IPS DF 4.7 (cell line): ENCODE measurements at regions not wholly inside any gene's neighbourhood (a gene's known extent, or its start where the extent isn't known, plus 50 kb on each side); places are given as distances from the start of the nearest gene placed in this dataset.

Experiments used
- DNase-seq: peaks from one replicate; pipeline ENCODE4 v3.0.0-alpha.2; 2013; ENCODE audit warnings: low spot score; ENCODE audit errors: extremely low read depth

DNA sequence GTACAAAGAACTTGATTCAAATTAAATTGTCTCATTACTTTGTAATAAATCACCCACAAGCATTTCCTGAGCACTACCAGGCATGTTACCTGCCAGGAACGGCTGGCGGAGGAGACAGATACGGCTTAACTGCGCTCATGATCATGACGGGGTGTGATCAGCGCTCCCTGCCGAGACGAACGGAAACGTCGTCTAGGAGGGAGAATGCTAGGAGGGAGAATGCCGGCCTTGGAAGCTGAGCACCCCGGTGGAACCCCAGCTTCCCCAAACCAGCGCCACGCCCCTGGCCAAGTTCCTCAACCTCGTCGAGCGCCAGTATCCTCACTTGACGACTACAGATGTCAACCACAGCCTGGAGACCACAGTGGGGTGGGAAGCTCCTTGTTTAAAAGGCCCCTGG is 272.8 kb downstream of the CTTN start:
- DNase-seq: no peak

DNA sequence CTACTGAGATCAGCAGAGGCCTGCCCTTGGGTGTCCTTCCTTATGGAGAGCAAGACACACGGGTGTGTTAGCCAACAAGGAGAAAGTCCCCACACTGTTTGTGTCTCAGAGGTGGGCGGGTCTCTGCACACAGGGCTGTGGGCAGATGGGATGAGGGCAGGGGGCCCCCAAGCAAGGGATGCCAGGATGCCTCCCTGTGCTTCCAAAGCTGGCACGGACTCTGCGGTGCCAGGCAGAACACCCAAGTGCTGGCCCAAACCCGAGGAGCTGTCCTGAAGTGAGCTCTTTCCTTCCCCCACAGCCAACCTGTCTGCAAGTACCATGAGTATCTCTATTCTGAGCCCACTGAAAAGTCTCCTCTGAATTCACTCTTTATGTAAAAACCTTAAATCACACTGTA is 273.3 kb downstream of the CTTN start:
- no peak for DNase-seq

DNA sequence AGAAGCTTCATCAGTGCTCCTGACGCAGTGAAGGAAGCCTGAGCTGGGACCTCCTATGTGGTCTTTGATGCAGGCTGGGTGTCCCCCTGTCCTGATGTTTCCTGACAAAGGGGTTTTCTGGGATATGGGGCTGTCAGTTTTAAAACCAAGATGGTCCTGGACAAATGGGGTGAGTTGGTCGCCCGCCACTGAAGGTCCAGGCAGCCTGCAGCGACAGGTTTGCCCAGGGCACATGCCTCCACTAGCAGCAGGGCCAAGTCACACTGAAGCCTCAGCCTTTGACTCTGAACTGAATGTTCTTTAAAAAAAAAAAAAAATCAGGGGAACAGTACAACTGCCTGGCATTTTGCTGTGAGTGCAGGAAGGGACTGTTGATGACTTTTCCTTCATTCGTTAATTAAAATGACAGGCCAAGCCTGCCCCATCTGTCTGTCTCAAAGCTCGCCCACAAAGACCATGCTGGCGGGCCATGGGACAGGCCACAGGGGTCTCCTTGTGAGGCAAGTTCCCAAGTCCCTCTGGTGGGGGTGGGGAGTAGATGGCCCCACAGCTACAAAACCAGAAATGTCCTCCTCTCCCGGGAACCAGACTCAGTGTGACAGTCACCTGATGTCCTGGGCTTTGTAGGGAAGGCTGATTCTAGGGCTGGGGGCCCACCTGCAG is 274.8 kb downstream of the CTTN start:
- no peak for DNase-seq

DNA sequence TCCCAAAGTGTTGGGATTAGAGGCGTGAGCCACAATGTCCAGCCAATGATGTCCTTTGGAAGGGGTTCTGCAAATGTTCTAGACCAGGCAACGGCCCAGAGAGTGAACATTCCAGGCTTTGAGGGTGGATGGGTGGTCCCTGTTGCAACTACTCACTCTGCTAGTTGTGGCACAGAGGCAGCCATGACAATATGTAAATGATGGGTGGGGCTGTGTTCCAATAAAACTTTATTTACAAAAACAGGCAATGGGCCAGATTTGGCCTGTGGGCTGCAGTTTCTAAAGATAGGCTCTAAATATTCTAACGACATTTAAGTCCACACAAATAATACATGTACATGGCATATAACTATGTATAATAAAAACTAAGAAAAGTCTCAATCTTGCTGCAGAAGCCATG is 276.3 kb downstream of the CTTN start:
- DNase-seq: no peak

DNA sequence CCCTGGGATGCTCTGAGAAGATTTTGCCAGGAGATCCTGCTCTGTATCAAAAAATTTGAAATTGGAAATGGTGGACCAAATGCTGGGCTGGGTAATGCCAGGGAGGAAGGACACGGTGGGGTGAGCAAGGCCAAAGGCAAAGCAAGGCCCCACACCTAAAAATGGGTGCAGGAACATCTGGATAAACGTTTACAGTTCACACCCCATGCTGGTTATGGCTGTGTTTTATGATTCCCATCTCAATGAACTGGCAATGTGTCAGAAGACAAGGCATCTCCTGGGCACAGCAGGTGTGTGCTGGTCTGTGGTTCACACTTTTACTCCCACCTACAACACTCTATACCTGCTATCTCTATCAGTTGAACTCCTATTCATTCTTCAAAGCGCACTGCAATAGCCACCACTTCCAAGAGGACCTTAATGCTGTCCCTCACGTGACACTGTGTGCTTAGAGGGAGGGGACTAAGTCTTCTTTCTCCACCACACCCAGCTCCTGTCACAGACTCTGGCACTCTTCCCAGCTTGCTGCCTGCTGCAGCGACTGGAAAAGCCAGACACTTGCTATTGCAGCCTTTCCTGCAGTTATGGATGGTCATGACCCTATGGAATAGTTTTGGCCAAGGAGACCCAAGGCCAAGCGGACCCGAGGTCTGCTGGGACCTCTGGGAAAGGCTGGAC is 277.5 kb downstream of the CTTN start:
- DNase-seq: no peak

DNA sequence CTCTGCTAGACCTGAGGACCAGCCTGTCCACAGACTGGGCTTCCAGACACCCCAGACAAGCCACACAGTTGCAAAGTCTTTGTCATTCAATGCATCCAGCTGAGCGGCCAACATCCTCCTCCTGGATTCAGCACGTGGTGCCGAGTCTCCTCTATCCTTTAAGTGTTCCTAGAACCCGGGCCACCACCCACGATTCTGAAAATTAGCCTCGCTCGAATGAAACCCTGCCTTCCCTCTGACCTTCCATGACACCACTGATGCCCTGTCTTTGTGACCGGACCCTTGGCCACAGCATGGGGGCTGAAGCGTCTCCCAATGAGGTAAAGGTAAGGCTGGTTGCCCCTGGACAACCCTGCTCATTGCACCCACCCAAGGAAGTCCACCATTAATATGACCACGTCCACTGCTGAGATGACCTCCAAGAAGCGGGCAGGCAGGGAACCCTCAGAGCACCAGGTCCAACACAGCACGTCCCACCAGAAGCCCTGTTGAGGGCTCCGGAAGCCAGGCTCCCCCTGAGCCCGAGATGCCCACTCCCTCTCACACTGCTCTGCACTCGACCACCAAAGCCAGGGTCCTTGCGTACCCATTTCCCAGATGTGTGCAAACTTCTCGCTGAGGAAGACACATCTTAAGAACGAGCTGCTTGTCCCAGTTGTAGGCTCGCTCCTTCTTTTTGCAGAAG is 279.0 kb downstream of the CTTN start:
- DNase-seq: no peak

DNA sequence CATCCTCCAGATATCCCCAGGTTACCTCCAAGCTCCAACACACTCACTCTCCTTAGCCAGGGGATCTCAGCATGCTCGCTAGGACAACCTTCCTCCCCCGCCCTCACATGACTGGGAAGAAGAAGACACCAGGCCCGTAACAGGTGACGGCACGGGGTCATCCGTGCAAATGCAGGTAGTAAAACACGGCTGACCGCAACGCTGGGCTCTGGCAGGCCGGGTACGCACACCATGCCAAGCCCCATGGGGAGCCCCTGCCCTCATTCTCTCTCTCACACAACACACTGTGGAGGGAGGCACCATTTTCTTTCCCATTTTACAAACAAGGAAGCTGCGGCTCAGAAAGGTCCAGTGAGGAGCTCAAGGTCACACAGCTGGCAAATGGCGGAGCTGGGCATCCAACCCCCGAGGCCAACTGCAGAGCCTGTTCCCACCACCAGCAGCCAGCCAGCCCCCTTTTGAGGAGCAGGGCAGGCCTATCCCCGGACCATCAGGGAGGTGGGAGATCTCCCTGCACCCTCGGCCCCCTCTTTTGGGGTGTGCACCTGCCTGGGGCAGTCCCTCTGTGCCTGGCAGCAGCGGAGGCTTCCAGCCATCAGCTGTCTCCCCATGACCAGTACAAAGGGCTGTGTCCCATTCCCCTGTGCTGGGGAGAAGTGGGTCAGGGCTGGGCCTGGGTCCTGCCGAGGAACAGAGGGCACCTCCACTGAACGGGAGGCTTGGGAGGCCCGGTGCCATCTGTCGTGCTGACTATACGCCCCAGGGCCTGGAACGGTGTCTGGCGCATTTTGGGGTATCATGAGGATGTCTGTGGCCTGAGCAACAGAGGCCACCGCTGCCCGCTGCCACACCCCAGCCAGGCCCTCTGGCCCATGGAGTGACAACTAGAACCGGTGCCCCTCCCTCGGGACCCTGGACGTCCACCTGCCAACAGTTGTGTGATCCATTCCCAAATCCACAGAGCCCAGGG is 280.9 kb downstream of the CTTN start:
- no peak for DNase-seq

DNA sequence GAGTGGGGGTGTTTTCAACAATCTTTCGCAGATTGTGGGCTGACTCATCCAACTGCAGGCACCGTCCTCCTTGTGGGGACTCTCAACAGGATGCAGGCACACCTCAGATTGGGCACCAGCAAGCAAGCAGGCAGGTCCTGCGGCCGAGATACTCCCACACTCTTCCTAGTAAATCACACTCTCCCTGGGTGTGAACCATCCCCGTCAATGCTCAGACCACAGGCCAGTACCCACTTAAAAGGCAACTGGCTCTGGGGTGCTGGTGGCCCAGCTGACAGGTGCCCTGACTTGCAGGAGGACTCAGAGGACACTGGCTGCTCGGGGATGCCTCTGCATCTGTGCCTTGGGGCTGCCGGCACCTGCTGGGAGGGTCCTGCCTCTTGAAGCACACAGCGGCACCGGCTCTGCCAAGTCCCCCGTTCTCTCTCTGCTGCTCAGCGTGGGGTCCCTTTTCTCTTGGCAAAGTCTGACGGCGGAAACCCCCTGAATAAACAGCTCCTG is 282.5 kb downstream of the CTTN start:
- DNase-seq: no peak

DNA sequence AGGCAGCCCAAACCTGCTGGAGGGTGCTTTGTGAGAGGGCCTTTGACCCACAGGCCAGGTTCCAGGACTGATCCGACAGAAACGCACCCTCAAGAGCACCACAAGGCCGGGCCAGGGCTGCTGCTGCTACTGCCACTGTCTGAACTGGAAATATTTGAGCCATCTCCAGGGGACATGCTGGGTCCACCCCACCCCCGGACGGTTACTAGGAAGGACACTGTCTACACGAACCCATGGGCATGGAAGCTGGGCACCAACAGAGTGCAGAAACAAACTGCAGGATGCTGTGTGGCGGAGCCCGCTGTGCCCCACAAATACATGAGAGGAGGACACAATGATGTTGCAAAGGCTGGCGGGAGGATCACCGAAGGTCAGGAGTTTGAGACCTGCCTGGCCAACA is 283.7 kb downstream of the CTTN start:
- no peak for DNase-seq

DNA sequence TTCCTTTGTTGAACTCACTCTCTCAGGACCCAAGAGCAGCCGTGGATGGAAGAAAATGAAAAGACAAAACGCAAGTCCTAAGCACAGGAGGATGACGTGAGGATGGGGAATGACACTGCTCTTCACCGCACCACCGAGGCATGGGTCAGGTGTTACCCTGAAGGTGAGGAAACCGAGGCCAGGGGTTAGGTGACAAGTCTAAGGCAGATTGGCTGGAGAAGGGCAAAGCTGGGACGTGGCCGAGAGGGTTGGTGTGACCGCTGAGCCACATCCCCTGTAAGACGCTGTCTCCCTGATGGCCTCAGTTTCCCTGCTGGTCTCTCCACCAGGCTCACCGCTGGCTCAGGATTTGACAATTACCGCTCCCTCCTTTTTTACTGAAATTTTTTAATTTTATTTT is 284.4 kb downstream of the CTTN start:
- DNase-seq: no peak

DNA sequence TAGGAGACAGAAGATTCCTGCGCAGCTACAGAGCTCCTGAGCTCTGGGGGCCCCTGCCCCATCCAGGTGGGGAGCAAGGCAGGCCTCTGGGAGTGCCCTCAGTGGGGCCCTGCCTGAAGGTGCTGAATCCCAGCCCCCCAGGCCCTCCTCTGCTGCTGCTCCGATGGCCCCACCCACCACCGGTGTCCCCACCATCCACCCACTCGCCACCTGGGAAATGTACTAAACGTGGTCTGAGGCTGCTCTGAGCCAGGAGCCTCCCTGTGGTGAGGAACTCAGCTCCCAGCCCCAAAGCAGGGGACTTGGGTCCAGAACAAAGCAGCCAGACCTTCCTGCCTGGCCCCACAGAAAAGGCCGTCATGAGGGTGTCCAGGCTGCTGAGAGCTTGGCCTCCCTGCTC is 289.4 kb downstream of the CTTN start:
- no peak for DNase-seq

DNA sequence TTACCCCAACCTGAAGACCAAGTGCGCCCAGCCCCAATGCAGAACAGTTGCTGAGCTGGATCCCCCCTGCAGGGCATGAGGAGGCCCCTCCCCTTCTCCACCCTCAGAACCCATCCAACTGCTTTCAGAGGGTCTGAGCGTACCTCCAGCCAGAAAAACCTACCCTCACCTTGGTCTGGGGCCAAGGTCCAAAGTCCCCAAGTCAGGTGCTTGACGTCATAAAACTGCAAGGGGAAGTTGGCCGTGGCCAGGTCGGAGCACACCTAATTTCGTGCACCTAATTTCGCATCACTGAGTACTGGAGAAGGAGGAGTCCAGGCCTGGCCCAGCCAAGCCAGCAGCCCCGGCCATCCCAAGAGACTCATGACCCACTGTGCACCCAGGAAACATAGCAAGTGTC is 289.8 kb downstream of the CTTN start:
- no peak for DNase-seq

DNA sequence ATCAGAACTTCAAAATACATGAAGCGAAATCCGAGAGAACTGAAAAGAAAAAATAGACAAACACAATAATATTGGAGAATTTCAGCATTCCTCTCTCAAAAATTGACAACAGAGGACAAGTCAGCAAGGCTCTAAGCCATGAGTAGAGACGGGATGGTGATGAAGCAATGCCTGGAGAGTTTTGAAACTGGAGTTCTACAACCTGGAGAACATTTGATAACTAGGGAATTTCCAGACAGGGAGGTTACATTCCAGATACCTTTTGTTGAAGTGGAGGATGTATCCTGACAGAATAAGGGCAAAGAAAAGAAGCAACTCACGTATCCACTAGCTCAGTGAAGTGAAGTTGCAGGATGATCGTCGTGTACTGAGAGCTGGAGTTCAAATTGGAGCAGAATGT is 291.4 kb downstream of the CTTN start:
- no peak for DNase-seq

DNA sequence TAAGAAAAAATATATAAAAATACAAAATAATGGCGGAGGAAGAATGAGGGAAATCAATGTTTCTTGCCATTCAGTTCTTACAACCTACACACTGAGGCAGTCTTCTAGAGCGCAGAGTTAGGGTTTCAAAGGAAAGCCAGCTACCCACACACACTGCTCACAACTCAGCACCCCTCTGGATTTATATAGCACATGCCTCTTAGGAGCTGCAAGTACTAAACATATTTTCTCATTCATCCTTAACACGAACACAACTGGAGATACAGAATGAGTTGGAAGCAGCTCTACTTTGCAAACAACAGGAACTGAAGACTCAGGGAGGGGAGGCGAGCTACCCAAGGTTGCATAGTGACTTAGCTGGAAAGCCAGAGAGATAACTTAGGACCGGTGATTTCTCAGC is 293.8 kb downstream of the CTTN start:
- DNase-seq: no peak

DNA sequence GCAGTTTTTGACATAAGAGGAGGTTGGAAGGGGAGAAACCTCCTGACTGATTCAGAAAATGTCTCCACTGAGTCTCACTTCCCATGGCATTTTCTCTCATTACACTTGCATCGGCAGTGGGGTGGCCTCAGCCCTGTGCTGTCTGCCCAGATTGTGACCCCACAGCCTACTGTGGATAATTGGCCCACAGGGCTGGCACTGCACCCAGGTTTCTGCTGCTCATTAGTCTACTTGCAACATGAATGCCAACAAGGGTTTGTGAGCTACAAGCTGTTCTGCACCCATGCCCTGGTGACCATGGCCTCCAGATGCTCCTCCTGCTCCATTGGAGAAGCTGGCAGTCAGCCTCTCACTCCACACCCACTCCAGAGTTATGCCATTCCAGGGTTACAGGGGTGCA is 296.0 kb downstream of the CTTN start:
- no peak for DNase-seq

DNA sequence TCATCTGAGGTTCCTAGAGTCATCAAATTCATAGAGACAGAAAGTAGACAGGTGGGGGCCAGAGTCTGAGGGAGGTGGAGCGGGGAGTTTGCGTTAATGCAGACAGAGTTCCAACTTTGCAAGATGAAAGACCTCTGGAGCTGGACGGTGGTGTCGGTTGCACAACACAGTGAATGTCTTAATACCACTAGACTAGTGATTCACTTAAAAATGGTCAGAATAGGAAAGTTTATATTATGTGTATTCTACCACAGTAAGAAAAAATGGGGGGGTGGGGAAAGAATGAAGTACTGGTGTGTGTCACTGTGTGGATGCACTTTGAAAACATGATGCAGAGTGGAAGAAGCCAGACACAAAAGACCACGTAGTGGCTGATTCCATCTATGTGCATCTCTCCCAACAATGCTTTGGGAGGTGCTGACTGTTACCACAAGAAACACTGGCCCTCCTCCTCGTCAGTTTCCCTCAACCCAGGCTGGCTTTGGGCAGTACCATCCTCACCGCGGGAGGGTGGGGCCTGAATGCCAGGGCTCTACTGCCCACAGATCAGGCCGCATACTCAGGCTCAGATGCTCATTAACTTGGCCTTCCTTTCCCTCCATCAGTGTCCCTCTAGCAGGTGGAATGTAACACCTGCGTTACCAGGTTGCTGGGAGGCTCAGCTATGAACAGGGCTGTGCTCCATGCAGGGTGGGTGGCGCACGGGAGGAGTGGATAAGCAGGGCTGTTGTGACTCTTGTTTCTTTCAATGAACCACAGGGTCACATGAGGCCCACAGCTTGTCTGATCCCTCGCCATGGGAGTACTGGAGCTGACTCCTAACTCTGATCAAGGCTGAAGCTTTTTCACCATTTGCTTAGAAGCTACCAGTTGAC is 297.0 kb downstream of the CTTN start:
- DNase-seq: no peak

DNA sequence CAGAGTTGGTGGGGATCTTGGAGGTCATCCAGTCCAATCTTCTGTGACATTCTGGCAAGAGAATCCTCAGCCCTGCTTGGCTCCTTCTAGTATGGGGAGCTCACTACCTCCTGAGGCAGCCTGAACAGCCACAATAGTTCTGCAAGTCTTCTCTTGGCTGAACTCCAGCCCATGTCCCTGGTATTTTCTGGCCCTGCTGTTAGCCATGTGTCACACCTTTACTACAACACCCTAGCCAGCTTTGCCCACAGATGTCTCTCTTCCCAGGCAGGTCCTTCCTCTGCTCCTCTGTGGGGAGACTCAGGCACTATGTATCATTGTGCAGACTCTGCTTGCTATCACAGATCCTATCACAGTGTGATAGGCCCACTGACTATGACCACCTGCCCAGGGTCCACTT is 297.7 kb downstream of the CTTN start:
- no peak for DNase-seq

DNA sequence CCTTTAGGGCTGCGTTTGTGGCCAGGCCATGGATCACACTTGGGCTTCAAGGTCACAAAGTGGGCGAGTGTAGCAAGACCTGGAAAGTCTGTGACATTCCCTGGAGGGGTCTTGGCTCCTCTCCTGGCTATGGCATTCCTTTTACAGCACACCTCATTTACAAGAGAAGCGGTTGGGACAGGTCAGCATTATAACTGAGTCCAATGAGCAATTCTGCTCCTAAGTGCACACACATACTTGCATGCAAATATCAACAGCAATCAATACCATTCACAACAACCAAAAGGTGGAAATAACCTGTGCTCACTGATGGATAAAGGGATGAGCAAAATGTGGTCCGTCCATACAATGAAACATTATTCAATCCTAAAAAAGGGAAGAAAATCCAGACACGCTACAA is 298.2 kb downstream of the CTTN start:
- no peak for DNase-seq

DNA sequence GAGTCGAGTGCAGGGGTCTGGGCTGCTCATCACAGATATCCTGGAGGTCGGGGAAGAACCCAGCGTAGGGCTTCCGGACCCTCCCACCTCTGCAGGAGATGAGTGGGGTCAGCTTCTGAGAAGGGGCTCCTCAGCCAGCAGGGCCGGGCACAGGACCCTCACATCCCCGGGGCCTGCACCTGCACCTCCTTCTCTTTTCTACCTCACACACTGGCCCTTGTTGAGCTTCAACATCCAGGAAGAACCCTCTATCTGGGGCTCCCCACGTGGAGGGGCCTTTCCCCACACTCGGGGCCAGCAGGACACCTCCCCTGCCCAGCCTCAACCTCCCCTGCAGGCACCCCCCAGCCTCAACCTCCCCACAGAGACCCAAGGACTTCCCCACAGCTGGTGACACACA is 299.4 kb downstream of the CTTN start:
- DNase-seq: no peak

DNA sequence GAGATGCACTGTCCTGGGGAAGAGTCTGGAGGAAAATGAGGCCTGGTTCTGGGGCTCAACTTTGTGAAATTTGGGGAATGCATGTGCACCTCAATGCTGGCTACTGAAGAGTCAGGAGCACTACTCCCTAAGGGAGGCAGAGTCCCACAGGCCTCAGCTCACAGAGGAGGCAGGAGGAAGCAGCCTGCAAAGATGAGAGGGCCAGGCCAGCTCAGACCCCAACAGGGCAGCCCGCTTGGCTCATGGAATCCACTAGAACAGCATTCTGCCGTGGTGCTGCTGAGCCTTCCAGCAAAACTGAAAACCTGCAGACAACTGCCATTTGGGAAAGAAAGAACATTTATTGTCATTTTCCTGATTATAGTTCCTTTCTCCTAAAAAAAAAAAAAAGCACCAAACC is 300.5 kb downstream of the CTTN start:
- DNase-seq: no peak
